NCI-H2227 (cell line): ENCODE measurements at regions not wholly inside any gene's neighbourhood (a gene's known extent, or its start where the extent isn't known, plus 50 kb on each side); places are given as distances from the start of the nearest gene placed in this dataset.

ENCODE experiments used
- DNase-seq: peaks from one replicate; lab custom pipeline; 2025; ENCODE audit not compliant: unreplicated experiment; lab: John Stamatoyannopoulos, UW

DNA sequence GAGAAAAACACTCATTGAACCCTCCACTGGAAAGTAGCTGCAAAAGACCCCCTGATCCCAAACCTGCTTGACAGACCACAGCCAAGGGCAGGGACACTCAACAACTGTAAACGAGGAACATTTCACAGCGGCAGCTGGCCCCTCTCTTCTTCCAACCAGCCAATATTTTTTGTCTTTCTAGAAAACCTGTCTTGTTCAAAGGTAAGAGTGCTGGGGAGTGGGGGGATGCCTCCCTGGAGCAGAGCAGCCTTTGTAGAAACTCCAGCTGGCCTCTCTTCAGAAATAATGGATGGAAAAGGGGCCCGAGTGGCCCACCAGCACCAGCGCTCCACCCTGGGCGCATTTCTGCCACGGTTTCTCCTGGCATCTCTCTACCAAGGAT lies 384.0 kb downstream of the RRAGC start:
- no peak for DNase-seq

GRCh38 chr1:38474738-38475623 lies 384.6 kb downstream of the RRAGC start:
- DNase-seq = no peak

DNA sequence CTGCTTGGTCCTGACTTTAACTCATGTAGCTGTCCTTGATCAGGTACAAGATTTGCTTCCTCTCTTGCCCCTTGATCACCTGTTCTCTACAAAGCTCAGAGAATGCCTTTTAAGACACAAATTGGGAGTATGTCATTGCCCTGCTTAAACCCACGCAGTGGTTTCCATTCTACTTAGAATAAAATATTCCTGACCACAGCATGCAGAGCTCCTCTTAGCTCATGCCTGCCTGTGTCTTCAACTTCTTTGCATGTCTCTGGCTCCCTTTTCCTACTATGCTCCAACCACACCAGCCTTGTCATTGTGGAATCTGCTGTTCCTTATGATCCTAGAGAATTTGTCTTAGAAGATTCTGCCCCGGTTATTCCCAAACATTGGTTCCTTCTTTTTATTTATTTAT lies 393.1 kb downstream of the RRAGC start:
- DNase-seq = no peak

DNA sequence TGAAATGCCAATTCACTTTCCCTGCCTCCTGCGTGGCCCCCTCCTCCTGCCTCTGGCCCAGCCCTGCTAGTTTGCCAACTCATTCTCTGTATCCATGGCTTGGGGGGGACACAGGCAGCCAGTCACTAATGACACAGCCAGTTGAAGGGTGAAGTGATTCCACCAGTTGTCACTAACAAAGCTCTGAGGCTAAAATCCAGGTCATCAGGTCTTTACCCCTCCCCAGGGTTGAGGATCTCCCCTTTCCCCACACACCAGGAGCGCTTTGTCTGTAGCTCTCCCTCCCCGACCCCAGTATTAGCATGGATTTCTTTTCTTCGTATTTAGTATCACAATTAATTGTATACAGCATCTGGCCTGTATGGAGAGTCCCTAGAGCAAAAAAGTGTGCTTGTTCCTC lies 394.1 kb downstream of the RRAGC start:
- DNase-seq = no peak

- DNase-seq = no peak
Observed at GRCh38 chr1:38464071-38464661, 395.4 kb downstream of the RRAGC start.

GRCh38 chr1:38463074-38463473 lies 396.5 kb downstream of the RRAGC start:
- no peak for DNase-seq

GRCh38 chr1:38456531-38456876 lies 403.1 kb downstream of the RRAGC start:
- DNase-seq = peak; percentile 70

DNA sequence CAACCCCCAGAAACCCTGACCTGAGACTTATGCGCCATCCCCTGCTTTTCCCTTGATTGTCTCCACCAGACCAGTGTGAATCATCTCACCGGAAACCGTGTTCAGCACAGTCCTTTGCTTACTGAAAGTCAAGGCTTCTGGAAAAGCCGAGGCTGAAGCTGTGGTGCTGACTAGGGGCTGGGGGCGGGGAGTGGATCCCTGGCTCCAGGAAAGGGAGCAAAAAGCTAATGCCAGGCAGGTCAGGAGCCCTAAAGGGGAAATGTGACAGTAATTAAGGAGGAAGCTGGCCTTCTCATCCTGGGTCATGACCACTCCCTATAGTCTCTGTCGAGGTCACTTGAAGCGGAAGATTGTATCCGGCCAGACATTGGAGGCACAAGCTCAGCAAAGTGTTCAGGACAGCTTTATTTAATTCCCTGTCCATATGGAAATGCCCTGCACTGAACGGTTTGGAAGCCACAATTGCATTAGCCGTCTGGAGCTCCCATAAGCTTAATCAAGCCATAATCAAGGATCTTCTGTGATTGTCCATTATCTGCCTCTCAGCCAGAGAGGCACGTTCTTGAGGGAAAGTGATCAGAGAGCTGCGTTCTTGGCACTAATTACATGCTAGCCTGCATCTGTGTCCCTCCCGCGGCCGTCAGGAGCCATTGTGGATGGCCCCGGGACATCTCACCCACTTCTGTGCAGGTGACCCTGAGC lies 403.6 kb downstream of the RRAGC start:
- peak; percentile 70 for DNase-seq

GRCh38 chr1:38454749-38455441 lies 404.7 kb downstream of the RRAGC start:
- no peak for DNase-seq

DNA sequence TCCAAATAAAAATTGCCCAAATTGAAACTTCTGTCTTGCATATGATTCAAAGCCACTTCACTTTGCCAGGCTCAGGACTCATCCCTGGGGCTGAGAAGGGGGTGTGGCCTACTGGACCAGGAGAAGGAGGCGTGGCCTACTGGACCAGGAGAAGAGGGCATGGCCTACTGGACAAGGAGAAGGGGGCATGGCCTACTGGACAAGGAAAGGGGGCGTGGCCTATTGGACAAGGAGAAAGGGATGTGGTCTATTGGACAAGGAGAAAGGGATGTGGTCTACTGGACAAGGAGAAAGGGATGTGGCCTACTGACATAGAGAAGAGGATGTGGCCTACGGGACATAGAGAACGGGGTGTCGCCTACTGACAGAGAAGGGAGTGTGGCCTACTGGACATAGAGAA lies 405.3 kb downstream of the RRAGC start:
- DNase-seq = peak; percentile 9

GRCh38 chr1:38452246-38452645 lies 405.7 kb upstream of the POU3F1 start:
- no peak for DNase-seq

- DNase-seq = no peak
Observed at GRCh38 chr1:38451541-38451993, 405.0 kb upstream of the POU3F1 start.

- DNase-seq = no peak
Observed at GRCh38 chr1:38448893-38449292, 402.3 kb upstream of the POU3F1 start.

- no peak for DNase-seq
Observed at GRCh38 chr1:38446936-38447335, 400.3 kb upstream of the POU3F1 start.

DNA sequence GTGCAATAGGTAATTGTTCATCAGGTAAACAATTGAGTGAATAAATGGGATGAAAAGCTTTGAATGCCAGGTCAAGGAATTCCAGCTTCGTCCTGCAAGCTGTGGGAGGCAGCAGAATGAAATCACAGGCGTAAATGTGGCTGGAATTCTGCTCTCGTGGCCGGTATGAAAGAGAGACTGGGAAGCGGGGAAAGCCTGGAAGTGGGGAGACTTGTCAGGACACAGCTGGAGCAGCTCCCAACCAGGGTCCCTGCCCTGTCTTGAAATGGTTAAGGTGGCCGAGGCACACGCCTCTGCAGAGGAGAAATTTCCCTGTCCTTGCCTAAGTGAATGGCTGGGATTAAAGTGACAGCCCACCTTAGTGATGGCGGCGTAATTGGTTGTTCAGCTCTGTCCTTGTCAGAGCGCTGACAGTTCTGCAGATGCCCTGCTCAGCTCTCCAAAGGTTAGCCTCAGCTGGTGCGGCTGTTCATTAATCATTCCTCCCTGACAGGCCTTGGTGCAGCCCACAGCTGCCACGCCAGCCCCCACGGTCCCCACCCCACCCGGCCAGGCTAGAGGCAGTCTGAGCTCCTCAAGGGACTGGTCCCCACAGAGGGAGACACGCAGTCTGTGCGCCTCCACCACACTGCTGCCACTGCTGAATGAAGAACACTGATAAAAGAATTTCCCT lies 398.3 kb upstream of the POU3F1 start:
- peak; percentile 67 for DNase-seq

- DNase-seq = no peak
Observed at GRCh38 chr1:38444311-38444710, 397.7 kb upstream of the POU3F1 start.

DNA sequence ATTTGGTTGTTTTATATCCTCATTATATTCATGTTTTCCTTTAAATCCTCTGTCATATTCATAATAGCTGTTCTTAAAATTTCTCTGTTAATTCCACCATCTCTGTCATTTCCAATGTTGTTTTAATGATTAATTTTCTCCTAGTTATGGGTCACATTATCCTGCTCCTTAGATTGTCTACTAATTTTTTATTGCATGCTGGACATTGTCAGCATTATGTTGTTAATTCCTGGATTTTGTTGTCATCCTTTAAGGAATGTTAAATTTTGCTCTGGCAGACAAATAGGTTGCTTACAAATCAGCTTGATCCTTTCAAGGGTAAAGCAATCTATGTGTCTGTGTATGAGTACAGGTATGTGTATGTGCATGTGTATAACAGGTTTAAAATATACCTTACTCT lies 393.8 kb upstream of the POU3F1 start:
- DNase-seq = no peak

DNA sequence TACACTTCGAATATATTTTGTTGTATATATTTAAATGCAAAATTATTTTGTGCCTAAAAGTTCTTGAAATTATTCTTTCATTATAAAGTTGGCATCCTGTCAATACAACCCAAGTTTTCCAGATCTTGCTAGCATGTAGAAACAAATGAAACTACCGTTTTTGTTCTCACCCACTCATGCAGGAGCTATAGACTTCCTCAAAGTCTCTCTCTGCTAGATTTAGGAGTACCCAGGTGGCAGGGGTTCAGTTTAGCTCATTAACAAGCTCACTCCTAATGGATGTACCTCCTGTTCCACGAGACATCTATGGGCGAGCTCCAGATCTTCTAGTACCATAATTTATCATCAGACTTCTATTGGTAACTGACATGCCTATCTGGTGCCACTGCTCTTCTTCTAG lies 390.2 kb upstream of the POU3F1 start:
- no peak for DNase-seq

DNA sequence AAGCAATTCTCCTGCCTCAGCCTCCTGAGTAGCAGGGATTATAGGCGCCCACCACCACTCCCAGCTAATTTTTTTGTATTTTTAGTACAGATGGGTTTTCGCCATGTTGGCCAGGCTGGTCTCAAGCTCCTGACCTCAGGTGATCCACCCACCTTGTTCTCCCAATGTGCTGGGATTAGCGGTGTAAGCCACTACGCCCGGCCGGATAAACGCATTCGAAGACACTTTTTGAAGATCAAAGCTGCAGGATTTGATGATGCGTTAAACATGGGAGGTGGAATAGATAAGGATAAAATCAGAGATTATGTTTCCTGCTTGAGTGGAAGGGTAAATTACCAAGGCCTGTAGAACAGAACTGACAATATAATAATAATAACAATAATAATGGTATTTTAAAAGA lies 389.4 kb upstream of the POU3F1 start:
- no peak for DNase-seq

- DNase-seq = no peak
Observed at GRCh38 chr1:38433084-38433722, 386.6 kb upstream of the POU3F1 start.
